Activated T-cell treated with anti-CD3 and anti-CD28 coated beads for 1 hour (primary cell): ENCODE measurements at regions not wholly inside any gene's neighbourhood (a gene's known extent, or its start where the extent isn't known, plus 50 kb on each side); places are given as distances from the start of the nearest gene placed in this dataset.

Experiments used
- DNase-seq: peaks from one replicate; pipeline ENCODE4 v3.0.0-alpha.2; 2020; ENCODE audit warnings: low read depth

DNA sequence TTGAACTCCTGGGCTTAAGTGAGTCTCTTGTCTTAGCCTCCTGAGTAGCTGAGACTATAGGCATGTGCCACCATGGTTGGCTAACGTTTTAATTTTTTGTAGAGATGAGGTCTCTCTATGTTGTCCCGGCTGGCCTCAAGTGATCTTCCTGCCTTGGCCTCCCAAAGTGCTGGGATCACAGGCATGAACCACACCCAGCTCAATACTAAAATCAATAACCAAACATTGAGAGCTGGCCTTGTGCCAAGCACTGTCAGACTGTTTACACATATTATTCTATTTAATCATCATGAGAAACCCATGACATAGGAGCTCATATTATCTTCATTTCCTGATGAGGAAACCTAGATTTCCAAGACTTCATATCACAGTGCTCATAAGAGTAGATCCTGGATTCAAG lies 251.2 kb downstream of the BAMBI start:
- no peak for DNase-seq

DNA sequence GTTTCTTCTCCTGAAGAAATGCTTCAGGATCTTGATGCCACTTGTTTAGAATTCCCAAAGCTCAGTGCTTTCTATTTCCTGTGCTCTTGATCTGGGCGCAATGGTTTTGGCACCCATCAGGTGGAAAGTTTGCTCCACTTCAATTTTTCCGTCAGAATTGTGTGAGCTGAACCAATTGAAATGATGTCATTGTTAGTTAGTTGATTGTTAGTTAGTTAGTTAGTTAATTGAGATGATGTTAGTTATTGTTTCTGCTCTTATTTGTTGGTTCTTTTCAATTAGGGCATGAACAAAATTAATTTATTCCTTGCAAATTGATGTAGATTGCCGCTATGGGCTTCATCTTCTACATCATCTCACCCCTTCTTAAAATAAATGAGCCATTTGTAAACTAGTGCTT lies 252.6 kb downstream of the BAMBI start:
- DNase-seq: no peak

DNA sequence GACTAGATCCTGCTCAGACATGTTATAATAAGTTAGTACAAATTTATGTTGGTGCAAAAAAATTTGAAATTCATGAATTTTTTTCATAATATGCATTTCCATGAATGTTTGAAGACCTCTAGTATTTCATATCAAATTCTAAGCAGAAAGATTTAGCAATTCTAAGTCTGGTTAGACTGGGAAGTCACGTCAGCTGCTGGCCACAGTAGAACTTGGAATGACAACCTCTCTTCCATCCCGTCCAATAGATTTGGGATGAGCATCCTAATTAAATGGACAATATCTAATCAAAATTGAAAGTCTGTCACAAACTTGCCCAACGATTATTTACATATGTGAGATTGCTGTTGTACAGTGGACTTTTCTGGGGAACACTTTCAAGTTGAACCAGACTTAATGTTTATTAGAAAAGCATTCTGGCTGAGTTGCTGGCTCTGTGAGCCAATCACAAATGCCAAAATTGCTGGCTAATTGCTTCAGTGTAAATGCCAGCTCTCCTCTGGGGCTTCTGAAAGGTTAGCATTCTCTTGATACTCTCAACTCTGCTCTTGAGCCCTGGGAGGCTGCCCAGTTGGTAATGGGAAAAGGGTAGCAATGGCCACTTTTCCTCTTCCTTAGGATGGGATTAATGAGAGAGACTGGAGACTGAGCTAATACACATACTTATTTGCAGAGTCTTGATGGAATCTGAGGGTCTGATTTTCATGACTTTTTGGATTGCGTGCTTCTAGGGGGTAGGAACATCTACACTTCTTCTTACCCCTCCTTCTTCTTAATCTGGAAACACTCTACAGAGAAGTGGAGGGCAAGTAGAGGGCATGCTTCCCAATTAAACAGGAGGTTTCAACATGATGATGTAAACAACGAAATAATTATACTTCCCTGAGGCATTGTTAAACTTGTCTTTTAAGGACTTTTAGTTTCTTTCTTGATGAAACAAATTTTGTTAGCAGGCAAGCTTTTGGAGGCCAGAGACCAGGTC lies 253.5 kb downstream of the BAMBI start:
- no peak for DNase-seq

DNA sequence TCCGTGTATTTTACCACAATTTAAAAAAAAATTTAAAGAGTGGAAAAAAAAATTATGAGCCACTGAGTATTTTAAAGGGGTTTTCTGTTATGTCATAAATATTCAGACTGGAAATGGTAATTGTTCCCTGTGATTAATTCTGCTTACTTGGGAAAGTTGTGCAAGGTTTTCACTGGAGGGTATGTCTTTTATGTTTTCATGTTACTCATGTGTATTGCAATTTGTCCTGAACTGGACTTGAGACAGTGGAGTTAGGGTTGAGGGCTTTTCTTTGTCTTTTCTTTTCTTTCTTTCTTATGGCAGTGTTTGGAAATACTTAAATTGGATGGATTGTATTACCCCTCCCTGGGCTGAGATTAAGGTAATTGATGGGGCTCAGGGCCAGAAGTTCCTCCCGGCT lies 257.7 kb downstream of the BAMBI start:
- DNase-seq: no peak

- DNase-seq: no peak
These were observed 260.6 kb downstream of the BAMBI start for GRCh38 chr10:28937959-28938358.

GRCh38 chr10:28938745-28939144 lies 261.4 kb downstream of the BAMBI start:
- DNase-seq: no peak

DNA sequence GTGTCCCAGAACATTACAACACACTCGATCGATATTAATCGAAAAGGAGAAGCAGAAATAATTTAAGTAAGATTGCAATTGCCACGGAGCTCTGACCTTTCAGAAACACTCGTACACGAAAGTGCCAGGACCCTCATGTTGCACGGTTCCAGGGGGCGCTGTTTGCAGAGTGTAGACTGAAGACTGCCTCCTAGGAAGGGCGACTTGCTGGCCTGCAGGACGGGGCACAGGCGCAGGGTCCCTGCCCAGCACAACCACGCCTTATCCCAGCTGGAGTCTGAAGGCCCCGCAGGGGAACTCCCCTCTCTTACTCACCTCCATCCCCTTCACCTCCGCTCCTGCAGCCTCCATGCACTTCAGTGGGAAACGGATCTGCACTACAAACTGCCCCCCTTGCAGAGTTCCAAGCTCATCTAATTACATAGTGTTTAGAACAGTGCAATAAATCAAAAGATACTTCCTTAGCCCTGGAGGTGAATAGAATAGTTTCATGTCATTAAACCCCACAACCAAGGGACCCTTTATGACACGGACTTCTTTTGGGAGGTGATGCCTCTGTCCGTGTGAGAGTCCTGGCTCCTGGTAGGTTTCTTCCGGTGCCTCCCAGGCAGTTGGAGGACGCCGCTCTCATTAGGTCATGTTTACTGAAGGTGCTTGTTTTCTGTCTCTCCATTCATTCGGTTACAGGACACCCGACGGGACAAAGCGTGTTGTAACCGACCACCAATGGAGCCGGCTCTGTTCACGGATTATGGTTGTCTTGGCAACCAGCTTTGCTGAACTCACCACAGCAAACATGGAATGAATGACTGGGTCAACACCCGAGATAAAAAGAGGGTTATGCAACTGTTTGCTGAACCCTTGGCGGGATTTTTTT lies 262.2 kb downstream of the BAMBI start:
- no peak for DNase-seq

GRCh38 chr10:28940158-28940888 lies 263.0 kb downstream of the BAMBI start:
- DNase-seq: no peak

DNA sequence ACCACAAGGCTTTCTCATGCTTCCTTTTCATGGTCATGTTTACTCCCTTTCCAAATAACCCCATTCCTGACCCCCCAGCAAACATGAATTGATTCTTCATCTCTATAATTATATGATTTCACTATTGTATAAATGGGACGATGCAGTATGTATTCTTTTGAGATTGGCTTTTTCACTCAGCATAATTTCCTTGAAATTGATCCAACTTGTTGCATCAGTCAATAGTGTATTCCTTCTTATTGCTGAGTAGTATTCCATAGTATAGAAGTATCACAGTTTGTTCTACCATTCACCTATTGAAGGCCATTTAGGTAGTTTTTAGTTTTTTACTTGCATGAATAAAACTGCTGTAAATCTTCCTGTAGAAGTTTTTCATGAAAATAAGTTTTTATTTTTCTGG lies 264.7 kb downstream of the BAMBI start:
- DNase-seq: no peak

GRCh38 chr10:28945959-28946358 lies 268.6 kb downstream of the BAMBI start:
- no peak for DNase-seq

DNA sequence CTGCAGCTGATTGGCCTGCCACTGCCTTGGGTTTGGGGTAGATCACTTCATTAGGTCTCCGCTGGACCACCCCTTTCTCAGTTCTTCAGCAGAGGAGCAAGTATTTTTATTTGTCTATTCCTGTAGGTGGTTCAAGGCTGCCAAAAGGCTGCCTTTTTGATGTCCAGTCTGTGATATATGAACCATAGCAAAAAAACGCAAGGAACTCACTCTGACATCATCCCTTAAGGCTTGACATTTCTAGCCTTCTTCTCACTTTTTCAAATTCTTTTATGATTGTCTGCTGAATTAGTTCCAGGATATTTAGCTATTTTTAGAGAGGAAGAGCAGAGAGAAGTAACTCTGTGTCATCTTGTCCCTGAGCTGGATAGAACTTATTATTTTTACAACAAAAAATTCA lies 269.2 kb downstream of the BAMBI start:
- no peak for DNase-seq

DNA sequence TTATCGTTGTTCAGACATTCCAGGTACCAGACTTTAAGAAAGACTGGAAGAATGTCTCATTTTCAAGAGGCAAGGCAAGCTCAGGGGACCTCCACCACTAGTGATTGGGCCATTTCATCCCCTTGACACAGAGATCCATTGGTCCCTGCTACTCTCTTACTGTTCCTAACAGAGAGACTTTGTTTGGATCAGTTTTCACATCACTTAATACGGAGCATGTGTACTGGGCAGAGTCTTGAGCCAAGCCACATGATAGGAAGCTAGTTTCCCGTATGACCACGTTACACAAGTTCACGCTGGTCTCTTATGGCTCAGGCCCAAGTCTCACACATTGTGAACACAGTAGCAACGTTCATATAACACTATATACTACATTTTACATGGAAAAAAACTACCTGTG lies 269.9 kb downstream of the BAMBI start:
- no peak for DNase-seq

DNA sequence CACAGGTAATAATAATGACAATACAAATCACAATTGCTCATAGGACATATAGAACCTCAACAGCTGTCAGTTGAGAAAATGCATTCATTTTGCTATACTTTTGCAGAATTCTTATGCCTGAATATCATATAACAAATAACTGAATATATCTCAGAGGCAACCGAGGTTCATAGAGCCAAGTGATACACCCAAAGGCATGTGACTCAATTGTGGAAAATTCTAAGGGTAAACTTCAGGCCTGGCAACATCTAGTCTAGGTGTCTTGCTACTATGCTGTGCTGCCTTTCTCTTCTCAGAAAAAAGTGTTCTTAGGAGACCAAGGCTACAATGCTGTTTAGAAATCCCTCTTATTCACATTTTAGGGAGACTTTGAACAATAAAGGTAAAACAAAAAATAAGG lies 270.7 kb downstream of the BAMBI start:
- no peak for DNase-seq

- DNase-seq: no peak
These were observed 272.0 kb downstream of the BAMBI start for GRCh38 chr10:28949005-28950004.

GRCh38 chr10:28951484-28951883 lies 274.2 kb downstream of the BAMBI start:
- DNase-seq: no peak

GRCh38 chr10:28952523-28952922 lies 275.2 kb downstream of the BAMBI start:
- DNase-seq: no peak

GRCh38 chr10:28954211-28954610 lies 276.9 kb downstream of the BAMBI start:
- DNase-seq: no peak

GRCh38 chr10:28958468-28958867 lies 281.1 kb downstream of the BAMBI start:
- no peak for DNase-seq

- no peak for DNase-seq
These were observed 282.7 kb downstream of the BAMBI start for GRCh38 chr10:28959850-28960501.

DNA sequence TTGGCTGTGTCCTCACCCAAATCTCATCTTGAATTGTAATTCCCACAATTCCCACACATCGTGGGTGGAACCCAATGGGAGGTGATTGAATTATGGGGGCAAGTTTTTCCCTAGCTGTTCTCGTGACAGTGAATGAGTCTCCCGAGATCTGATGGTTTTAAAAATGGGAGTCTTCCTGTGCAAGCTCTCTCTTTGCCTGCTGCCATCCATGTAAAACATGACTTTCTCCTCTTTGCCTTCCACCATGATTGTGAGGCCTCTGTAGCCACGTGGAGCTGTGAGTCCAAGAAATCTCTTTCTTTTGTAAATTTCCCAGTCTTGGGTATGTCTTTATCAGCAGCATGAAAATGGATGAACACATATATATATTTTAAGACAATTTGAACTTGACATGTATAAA lies 285.4 kb downstream of the BAMBI start:
- no peak for DNase-seq
